HepG2 (cell line): ENCODE measurements at regions not wholly inside any gene's neighbourhood (a gene's known extent, or its start where the extent isn't known, plus 50 kb on each side); places are given as distances from the start of the nearest gene placed in this dataset.
A peak's percentile ranks its signal among the peaks of the same experiment; 100 is the strongest.

Experiments used
- CEBPB ChIP-seq: IDR thresholded peaks from 2 replicates; pipeline ENCODE4 v1.6.1; 2011; ENCODE audit warnings: low read depth, low read length, improper control_type of control experiment, borderline replicate concordance
- CREB1 ChIP-seq, 2 experiments: fragments of 450-650 bp in 1 of 2; IDR thresholded peaks; 2 replicates each; pipeline ENCODE4 v1.6.1; 2016 to 2017; ENCODE audit warnings: control low read depth in 1 of 2, mild to moderate bottlenecking in 1 of 2, missing compliant biosample characterization in 1 of 2, missing genetic modification characterization in 1 of 2
- GATA4 ChIP-seq: sonication (generic); IDR thresholded peaks from 2 replicates; pipeline ENCODE4 v1.6.1; 2016; ENCODE audit warnings: antibody characterized with exemption, low read depth, borderline replicate concordance
- HNRNPK ChIP-seq: fragments of 200-400 bp; formaldehyde crosslinking; IDR thresholded peaks from 2 replicates; pipeline ENCODE4 v1.6.1; 2018; ENCODE audit warnings: low read length, low read depth, moderate library complexity, mild to moderate bottlenecking; ENCODE audit not compliant: poor library complexity, severe bottlenecking
- MED13 ChIP-seq: sonication (generic); formaldehyde crosslinking; IDR thresholded peaks from 2 replicates; pipeline ENCODE4 v1.5.0; 2020; ENCODE audit warnings: missing genetic modification reagents
- MTF2 ChIP-seq: sonication (generic); formaldehyde crosslinking; IDR thresholded peaks from 2 replicates; pipeline ENCODE4 v1.5.0; 2020; ENCODE audit warnings: missing genetic modification reagents, borderline replicate concordance
- NONO ChIP-seq, 2 experiments: fragments of 450-650 bp in 1 of 2; sonication (generic) in 1 of 2; formaldehyde crosslinking in 1 of 2; IDR thresholded peaks in 1 of 2; conservative IDR thresholded peaks in 1 of 2; 2 replicates each; pipeline versions ENCODE4 v1.6.1 to v1.8.0; 2017 to 2022; ENCODE audit warnings: mild to moderate bottlenecking in 1 of 2, missing genetic modification reagents in 1 of 2, moderate library complexity in 1 of 2
- PITX1 ChIP-seq: sonication (generic); formaldehyde crosslinking; IDR thresholded peaks from 2 replicates; pipeline ENCODE4 v1.5.1; 2020; ENCODE audit warnings: mild to moderate bottlenecking, missing genetic modification reagents
- POLR2A ChIP-seq, 2 experiments: IDR thresholded peaks; 2 replicates each; pipeline ENCODE4 v1.6.1; 2011; ENCODE audit warnings: low read depth in 2 of 2, low read length in 2 of 2, mild to moderate bottlenecking in 1 of 2, moderate library complexity in 1 of 2; ENCODE audit not compliant: insufficient read depth in 1 of 2
- RBFOX2 ChIP-seq: fragments of 200-400 bp; formaldehyde crosslinking; IDR thresholded peaks from 2 replicates; pipeline ENCODE4 v1.6.1; 2017; ENCODE audit warnings: low read depth, mild to moderate bottlenecking, low read length
- REXO4 ChIP-seq: sonication (generic); formaldehyde crosslinking; IDR thresholded peaks from 2 replicates; pipeline ENCODE4 v1.8.0; 2022; ENCODE audit warnings: missing genetic modification reagents, mild to moderate bottlenecking, borderline replicate concordance
- RFX1 ChIP-seq: fragments of 450-650 bp; IDR thresholded peaks from 2 replicates; pipeline ENCODE4 v1.6.1; 2017
- RXRB ChIP-seq: IDR thresholded peaks from 2 replicates; pipeline ENCODE4 v1.6.1; 2016; ENCODE audit warnings: borderline replicate concordance, missing genetic modification reagents, missing compliant biosample characterization
- SAP130 ChIP-seq: IDR thresholded peaks from 2 replicates; pipeline ENCODE4 v1.6.1; 2016; ENCODE audit warnings: low read depth
- SYNCRIP ChIP-seq: fragments of 200-400 bp; formaldehyde crosslinking; IDR thresholded peaks from 2 replicates; pipeline ENCODE4 v1.6.1; 2018; ENCODE audit warnings: mild to moderate bottlenecking, low read depth, low read length; ENCODE audit not compliant: insufficient read depth
- TAF1 ChIP-seq: sonication (generic); formaldehyde crosslinking; IDR thresholded peaks from 2 replicates; pipeline ENCODE4 v1.4.0; 2020; ENCODE audit warnings: missing genetic modification reagents
- YEATS4 ChIP-seq: sonication (generic); formaldehyde crosslinking; IDR thresholded peaks from 2 replicates; pipeline ENCODE4 v1.4.0; 2020; ENCODE audit warnings: missing genetic modification reagents, borderline replicate concordance
- ZNF12 ChIP-seq: sonication (generic); formaldehyde crosslinking; IDR thresholded peaks from 2 replicates; pipeline ENCODE4 v1.5.0; 2020; ENCODE audit warnings: missing genetic modification reagents
- ZNF234 ChIP-seq: sonication (generic); formaldehyde crosslinking; conservative IDR thresholded peaks from 2 replicates; pipeline ENCODE4 v1.5.1; 2020; ENCODE audit warnings: mild to moderate bottlenecking, missing genetic modification reagents
- ZNF326 ChIP-seq: sonication (generic); formaldehyde crosslinking; IDR thresholded peaks from 2 replicates; pipeline ENCODE4 v1.4.0; 2020; ENCODE audit warnings: missing genetic modification reagents, borderline replicate concordance
- ZNF672 ChIP-seq: sonication (generic); formaldehyde crosslinking; IDR thresholded peaks from 2 replicates; pipeline ENCODE4 v1.8.1; 2022; ENCODE audit warnings: missing genetic modification reagents
- ZNF781 ChIP-seq: sonication (generic); formaldehyde crosslinking; IDR thresholded peaks from 2 replicates; pipeline ENCODE4 v1.5.1; 2020; ENCODE audit warnings: borderline replicate concordance, mild to moderate bottlenecking, missing genetic modification reagents; ENCODE audit errors: not compliant biosample characterization
- TF ChIP-seq, protein P1 (sequence below): sonication (generic); formaldehyde crosslinking; conservative IDR thresholded peaks from 2 replicates; pipeline ENCODE4 v1.4.0; 2020; ENCODE audit warnings: missing genetic modification reagents
- TF ChIP-seq, protein P2 (sequence below): conservative IDR thresholded peaks from 2 replicates; pipeline ENCODE4 v1.6.1; 2018; ENCODE audit warnings: missing genetic modification reagents
- TF ChIP-seq, protein P3 (sequence below): sonication (generic); formaldehyde crosslinking; IDR thresholded peaks from 2 replicates; pipeline ENCODE4 v1.4.0; 2020; ENCODE audit warnings: missing genetic modification reagents
- TF ChIP-seq, protein P4 (sequence below): sonication (generic); formaldehyde crosslinking; IDR thresholded peaks from 2 replicates; pipeline ENCODE4 v1.4.0; 2020; ENCODE audit warnings: missing genetic modification reagents, borderline replicate concordance

DNA sequence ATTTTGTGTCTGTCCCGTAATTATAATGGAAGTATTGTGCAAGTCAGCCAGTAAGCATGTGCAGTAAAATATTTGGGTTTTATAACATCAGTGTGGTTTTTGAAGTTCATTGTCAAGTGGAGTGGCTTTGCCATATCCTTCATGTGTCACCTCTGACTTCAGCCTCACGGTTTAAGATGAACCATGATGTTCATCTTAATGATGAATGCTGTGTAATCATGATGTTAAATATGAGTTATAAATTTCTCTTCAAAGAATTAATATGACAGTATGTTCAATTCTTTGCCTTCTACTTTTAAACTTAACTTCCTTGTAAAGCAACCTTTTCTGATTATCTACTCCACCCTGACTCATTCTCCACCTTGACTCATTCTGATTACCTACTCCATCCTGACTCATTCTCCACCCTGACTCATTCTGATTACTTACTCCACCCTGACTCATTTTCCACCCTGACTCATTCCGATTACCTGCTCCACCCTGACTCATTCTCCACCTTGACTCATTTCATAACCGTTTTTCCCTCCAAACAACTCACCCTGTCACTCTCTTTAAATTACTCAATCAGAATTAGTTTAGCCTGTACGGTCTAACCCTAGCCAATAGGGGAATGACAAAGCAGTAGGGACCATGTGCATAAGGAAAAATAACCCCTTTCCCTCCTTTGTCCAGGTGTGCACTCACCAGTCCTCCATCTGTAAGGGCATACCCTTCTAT is 50.3 kb upstream of the ANKRD10 start (continued):
- TF ChIP-seq ZNF326 (no peak), SAP130 (CRISPR knock-in tag) (0 out of 2 replicates have a peak, but pooled peaks have one; percentile 18), MTF2 (CRISPR knock-in tag) (no peak), PITX1 (CRISPR knock-in tag) (no peak), RFX1 (no peak), NONO (IDR thresholded peaks at IDR 0.05) (0 out of 2 replicates have a peak, but pooled peaks have one; percentile 34), NONO (CRISPR knock-in tag; conservative IDR thresholded peaks at IDR 0.05) (no peak), RBFOX2 (no peak), GATA4 (no peak), RXRB (CRISPR knock-in tag) (no peak), CEBPB (peak; percentile 31; the same call in 1 of the 2 replicates), CREB1 (IDR thresholded peaks at IDR 0.05) (peak; percentile 33; the same call in 1 of the 2 replicates), CREB1 (CRISPR knock-in tag; IDR thresholded peaks at IDR 0.05) (0 out of 2 replicates have a peak, but pooled peaks have one; percentile 18), ZNF781 (CRISPR knock-in tag) (no peak), SYNCRIP (no peak), ZNF234 (CRISPR knock-in tag) (no peak), HNRNPK (no peak), REXO4 (CRISPR knock-in tag) (no peak), MED13 (CRISPR knock-in tag) (no peak), YEATS4 (no peak), ZNF672 (CRISPR knock-in tag) (no peak), POLR2A (IDR thresholded peaks at IDR 0.05; ENCODE audit: insufficient read depth in 1 of 2, low read depth in 2 of 2, low read length in 2 of 2) (no peak), TAF1 (CRISPR knock-in tag) (no peak), ZNF12 (CRISPR knock-in tag) (no peak)
- TF ChIP-seq, protein P1, sequence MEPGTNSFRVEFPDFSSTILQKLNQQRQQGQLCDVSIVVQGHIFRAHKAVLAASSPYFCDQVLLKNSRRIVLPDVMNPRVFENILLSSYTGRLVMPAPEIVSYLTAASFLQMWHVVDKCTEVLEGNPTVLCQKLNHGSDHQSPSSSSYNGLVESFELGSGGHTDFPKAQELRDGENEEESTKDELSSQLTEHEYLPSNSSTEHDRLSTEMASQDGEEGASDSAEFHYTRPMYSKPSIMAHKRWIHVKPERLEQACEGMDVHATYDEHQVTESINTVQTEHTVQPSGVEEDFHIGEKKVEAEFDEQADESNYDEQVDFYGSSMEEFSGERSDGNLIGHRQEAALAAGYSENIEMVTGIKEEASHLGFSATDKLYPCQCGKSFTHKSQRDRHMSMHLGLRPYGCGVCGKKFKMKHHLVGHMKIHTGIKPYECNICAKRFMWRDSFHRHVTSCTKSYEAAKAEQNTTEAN, result no peak
- TF ChIP-seq, protein P2, sequence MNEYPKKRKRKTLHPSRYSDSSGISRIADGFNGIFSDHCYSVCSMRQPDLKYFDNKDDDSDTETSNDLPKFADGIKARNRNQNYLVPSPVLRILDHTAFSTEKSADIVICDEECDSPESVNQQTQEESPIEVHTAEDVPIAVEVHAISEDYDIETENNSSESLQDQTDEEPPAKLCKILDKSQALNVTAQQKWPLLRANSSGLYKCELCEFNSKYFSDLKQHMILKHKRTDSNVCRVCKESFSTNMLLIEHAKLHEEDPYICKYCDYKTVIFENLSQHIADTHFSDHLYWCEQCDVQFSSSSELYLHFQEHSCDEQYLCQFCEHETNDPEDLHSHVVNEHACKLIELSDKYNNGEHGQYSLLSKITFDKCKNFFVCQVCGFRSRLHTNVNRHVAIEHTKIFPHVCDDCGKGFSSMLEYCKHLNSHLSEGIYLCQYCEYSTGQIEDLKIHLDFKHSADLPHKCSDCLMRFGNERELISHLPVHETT, result no peak
- TF ChIP-seq, protein P3, sequence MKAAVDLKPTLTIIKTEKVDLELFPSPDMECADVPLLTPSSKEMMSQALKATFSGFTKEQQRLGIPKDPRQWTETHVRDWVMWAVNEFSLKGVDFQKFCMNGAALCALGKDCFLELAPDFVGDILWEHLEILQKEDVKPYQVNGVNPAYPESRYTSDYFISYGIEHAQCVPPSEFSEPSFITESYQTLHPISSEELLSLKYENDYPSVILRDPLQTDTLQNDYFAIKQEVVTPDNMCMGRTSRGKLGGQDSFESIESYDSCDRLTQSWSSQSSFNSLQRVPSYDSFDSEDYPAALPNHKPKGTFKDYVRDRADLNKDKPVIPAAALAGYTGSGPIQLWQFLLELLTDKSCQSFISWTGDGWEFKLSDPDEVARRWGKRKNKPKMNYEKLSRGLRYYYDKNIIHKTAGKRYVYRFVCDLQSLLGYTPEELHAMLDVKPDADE, result no peak
- TF ChIP-seq, protein P4, sequence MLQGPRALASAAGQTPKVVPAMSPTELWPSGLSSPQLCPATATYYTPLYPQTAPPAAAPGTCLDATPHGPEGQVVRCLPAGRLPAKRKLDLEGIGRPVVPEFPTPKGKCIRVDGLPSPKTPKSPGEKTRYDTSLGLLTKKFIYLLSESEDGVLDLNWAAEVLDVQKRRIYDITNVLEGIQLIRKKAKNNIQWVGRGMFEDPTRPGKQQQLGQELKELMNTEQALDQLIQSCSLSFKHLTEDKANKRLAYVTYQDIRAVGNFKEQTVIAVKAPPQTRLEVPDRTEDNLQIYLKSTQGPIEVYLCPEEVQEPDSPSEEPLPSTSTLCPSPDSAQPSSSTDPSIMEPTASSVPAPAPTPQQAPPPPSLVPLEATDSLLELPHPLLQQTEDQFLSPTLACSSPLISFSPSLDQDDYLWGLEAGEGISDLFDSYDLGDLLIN (CRISPR knock-in tag), result no peak
